Peyer's patch (tissue), 4 donors: ENCODE measurements at regions not wholly inside any gene's neighbourhood (a gene's known extent, or its start where the extent isn't known, plus 50 kb on each side); places are given as distances from the start of the nearest gene placed in this dataset.
"Not testable (repeated sequence)": the region's sequence is repeated elsewhere in the genome, so short reads cannot be mapped to it uniquely, and the experiment has no call there.

Experiments used
- DNase-seq, 3 donors: peaks; one replicate each; pipeline ENCODE4 v3.0.0-alpha.2; 2017 to 2019
- H3K27ac ChIP-seq, 4 donors: fragments of 200-600 bp; sonication (generic); one replicate each; pipeline ENCODE4 v1.5.1; 2016 to 2019
- H3K27me3 ChIP-seq, 2 donors: fragments of 200-600 bp; sonication (generic); one replicate each; pipeline ENCODE4 v1.5.1; 2019
- H3K36me3 ChIP-seq, 3 donors: fragments of 200-600 bp; sonication (generic); one replicate each; pipeline ENCODE4 v1.5.1; 2016 to 2019
- H3K4me1 ChIP-seq, 4 donors: fragments of 200-600 bp; sonication (generic); one replicate each; pipeline ENCODE4 v1.5.1; 2016 to 2019
- H3K4me3 ChIP-seq, 4 donors: fragments of 200-600 bp; sonication (generic); 1 replicate in 3 of 4; 2 replicates in 1 of 4; pipeline ENCODE4 v1.5.1; 2016 to 2019; ENCODE audit warnings: mild to moderate bottlenecking in 1 of 4
- H3K9me3 ChIP-seq, 4 donors: fragments of 200-600 bp; sonication (generic); one replicate each; pipeline ENCODE4 v1.5.1; 2016 to 2019; ENCODE audit warnings: mild to moderate bottlenecking in 1 of 4
- POLR2A ChIP-seq, 2 donors: fragments of 450-650 bp; IDR thresholded peaks; one replicate each; pipeline ENCODE4 v1.5.1; 2017; ENCODE audit warnings: antibody characterized with exemption in 2 of 2, mild to moderate bottlenecking in 2 of 2, moderate library complexity in 2 of 2
- TF ChIP-seq, protein P1 (sequence below), 6 experiments: fragments of 450-650 bp in 4 of 6; fragments of 200-600 bp in 2 of 6; sonication (generic) in 1 of 6; IDR thresholded peaks; one replicate each; pipeline ENCODE4 v1.5.1; 2017 to 2019; ENCODE audit warnings: antibody characterized with exemption in 6 of 6, mild to moderate bottlenecking in 3 of 6, moderate library complexity in 1 of 6

DNA sequence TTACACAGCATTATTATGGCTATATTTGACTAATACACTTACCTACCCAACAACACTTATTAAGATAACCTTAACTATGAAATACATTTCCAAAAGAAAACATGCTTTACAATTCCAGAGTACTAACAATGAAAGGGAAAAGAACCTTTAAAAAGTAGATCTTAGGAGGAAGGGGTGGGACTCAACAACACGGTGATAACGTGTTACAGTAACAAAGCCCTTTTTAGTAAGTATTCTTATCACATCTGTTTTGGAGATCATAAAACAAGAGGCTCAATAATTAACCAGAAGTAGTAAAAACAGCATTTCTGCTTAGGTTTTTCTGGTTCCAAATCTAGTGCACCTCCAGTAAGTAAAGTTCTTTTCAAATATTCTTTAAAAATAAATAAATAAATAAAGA is 202.1 kb upstream of the SLC7A11 start:
- no peak for TF ChIP-seq POLR2A (IDR thresholded peaks at IDR 0.05)
- TF ChIP-seq, protein P1, sequence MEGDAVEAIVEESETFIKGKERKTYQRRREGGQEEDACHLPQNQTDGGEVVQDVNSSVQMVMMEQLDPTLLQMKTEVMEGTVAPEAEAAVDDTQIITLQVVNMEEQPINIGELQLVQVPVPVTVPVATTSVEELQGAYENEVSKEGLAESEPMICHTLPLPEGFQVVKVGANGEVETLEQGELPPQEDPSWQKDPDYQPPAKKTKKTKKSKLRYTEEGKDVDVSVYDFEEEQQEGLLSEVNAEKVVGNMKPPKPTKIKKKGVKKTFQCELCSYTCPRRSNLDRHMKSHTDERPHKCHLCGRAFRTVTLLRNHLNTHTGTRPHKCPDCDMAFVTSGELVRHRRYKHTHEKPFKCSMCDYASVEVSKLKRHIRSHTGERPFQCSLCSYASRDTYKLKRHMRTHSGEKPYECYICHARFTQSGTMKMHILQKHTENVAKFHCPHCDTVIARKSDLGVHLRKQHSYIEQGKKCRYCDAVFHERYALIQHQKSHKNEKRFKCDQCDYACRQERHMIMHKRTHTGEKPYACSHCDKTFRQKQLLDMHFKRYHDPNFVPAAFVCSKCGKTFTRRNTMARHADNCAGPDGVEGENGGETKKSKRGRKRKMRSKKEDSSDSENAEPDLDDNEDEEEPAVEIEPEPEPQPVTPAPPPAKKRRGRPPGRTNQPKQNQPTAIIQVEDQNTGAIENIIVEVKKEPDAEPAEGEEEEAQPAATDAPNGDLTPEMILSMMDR (IDR thresholded peaks at IDR 0.05): no peak
- Histone ChIP-seq H3K27me3 (no peaks in the 10 kb centered on the region), H3K9me3 (no peaks in the 10 kb centered on the region), H3K4me1 (no peaks in the 10 kb centered on the region), H3K36me3 (no peaks in the 10 kb centered on the region), H3K4me3 (no peak overlapping the region), H3K27ac (no peak overlapping the region)
- no peak for DNase-seq

DNA sequence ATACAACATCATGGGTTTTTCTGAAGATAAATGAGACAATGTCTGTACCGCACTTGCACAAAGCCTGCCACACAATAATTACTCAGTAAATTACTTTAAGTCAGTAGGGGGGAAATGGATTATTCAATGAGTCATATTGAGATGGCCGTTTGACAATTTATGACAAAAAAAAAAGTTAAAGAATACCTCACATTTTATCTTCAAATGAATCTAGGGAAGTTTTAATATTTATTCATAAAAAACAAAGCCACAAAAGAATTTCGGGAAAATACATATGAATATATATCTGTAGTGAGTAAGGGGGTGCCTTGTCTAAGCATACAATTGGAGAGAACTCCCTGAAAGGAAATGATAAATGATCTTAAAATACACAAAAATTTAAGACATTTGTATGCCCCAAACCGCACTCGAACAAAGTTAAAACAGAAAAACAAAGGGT is 197.0 kb upstream of the SLC7A11 start:
- no peaks in the 10 kb centered on the region for H3K36me3 ChIP-seq
- DNase-seq: no peak
- no peak overlapping the region for H3K4me3 ChIP-seq
- H3K4me1 ChIP-seq: no peaks in the 10 kb centered on the region
- H3K27me3 ChIP-seq: no peaks in the 10 kb centered on the region
- H3K27ac ChIP-seq: no peak overlapping the region
- no peak for TF ChIP-seq POLR2A (IDR thresholded peaks at IDR 0.05)
- TF ChIP-seq, protein P1 (IDR thresholded peaks at IDR 0.05): no peak
- peaks cover 0 to 3% (median 0%) of the 10 kb centered on the region in 4 donors for H3K9me3 ChIP-seq

DNA sequence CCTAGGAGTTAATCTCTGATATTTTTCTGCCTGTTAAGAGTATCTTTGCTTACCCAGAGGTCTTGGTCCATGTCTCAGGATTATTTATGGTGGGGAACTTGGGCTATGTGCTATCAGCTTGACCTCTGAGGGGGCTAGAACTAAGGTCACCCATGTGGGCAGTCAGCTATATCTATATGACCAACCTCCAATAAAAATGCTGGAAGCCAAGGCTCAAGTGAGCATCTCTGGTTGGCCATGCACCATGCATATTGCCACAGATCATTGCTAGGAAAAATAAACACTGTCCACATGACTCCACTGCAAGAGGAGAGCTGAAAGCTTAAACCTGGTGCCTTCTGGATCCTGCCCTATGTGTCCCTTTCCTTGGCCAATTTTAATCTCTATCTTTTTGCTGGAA is 196.5 kb upstream of the SLC7A11 start:
- Histone ChIP-seq H3K36me3 (no peaks in the 10 kb centered on the region), H3K9me3 (peaks cover 0 to 3% (median 0%) of the 10 kb centered on the region in 4 donors), H3K4me1 (no peaks in the 10 kb centered on the region), H3K27me3 (no peaks in the 10 kb centered on the region), H3K27ac (no peak overlapping the region), H3K4me3 (no peak overlapping the region)
- TF ChIP-seq, protein P1 (IDR thresholded peaks at IDR 0.05): no peak
- no peak for TF ChIP-seq POLR2A (IDR thresholded peaks at IDR 0.05)
- no peak for DNase-seq

DNA sequence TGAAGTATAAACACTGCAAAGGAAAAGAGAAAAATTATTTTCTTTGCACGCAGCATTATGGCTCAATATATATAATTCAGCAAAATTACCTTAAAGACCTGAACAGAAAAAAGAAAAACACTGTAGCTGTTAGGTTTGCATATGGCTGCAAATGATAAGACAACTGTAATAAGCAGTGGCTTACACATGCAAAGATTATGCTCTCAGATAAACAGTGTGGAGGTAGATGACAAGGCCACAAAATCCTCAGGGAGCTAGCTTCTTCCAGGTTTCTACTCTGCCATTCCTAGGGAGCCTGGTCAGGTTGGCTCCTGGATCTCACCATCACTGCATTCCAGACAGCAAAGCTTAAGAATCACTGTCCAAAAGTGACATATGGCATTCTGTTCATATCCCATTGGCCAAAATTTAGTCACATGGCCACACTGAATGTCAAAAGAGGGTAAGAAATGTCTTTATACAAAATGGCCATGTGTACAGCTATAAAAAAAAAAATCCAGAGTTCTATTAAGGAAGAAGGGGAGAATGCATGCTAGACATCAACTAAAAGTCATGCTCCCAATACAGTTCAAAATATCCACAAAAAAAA is 195.2 kb upstream of the SLC7A11 start:
- no peak overlapping the region for H3K4me3 ChIP-seq
- H3K9me3 ChIP-seq: peaks cover 0 to 3% (median 0%) of the 10 kb centered on the region in 4 donors
- no peaks in the 10 kb centered on the region for H3K36me3 ChIP-seq
- H3K27ac ChIP-seq: no peak overlapping the region
- H3K27me3 ChIP-seq: no peaks in the 10 kb centered on the region
- TF ChIP-seq, protein P1 (IDR thresholded peaks at IDR 0.05): no peak
- TF ChIP-seq POLR2A (IDR thresholded peaks at IDR 0.05): no peak
- no peak for DNase-seq
- no peaks in the 10 kb centered on the region for H3K4me1 ChIP-seq

DNA sequence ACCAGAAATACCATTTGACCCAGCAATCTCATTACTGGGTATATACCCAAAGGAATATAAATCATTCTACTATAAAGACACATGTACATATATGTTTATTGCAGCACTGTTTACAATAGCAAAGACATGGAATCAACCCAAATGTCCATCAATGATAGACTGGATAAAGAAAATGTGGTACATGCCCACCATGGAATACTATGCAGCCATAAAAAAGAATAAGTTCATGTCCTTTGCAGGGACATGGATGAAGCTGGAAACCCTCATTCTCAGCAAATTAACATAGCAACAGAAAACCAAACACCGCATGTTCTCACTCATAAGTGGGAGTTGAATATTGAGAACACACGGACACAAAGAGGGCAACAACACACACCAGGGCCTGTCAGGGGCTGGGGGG is 193.6 kb upstream of the SLC7A11 start:
- H3K4me3 ChIP-seq, H3K27me3 ChIP-seq, DNase-seq, H3K36me3 ChIP-seq, H3K9me3 ChIP-seq, H3K4me1 ChIP-seq, H3K27ac ChIP-seq: not testable (repeated sequence)

DNA sequence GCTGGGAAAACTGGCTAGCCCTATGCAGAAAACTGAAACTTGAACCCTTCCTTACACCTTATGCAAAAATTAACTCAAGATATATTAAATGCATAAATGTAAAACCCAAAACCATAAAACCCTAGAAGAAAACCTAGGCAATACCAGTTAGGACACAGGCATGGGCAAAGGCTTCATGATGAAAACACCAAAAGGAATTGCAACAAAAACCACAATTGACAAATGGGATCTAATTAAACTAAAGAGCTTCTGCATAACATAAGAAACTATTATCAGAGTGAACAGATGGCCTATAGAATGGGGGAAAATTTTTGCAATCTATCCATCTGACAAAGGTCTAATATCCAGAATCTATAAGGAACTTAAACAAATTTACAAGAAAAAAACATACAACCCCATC is 192.9 kb upstream of the SLC7A11 start:
- not testable (repeated sequence) for DNase-seq, H3K4me1 ChIP-seq, H3K27me3 ChIP-seq, H3K9me3 ChIP-seq, H3K27ac ChIP-seq, H3K36me3 ChIP-seq, H3K4me3 ChIP-seq

DNA sequence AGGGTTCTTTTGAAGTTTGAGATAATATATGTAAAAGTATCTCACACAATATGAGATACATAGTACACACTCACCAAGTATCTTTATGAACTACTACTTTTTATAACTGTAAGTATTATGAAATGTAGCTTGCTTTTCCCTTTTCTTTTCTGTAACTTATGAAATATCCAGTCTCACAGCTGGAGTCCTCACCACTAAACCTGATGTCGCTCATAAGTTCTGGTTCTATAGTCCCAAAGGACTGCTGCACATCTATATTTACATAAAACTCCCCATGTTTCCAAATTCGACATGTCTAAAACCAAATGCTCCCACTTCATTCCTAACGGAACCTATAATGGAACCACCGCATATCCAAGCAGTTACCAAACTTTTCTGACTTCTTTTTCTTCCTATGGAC is 186.5 kb upstream of the SLC7A11 start:
- TF ChIP-seq, protein P1 (IDR thresholded peaks at IDR 0.05): no peak
- no peak for TF ChIP-seq POLR2A (IDR thresholded peaks at IDR 0.05)
- H3K4me1 ChIP-seq: no peaks in the 10 kb centered on the region
- no peak overlapping the region for H3K4me3 ChIP-seq

More for the DNA sequence above, 186.5 kb upstream of the SLC7A11 start:
- no peaks in the 10 kb centered on the region for H3K27me3 ChIP-seq
- DNase-seq: no peak
- no peaks in the 10 kb centered on the region for H3K36me3 ChIP-seq
- no peak overlapping the region for H3K27ac ChIP-seq
- no peaks in the 10 kb centered on the region for H3K9me3 ChIP-seq
